Large intestine (tissue), 3 donors: ENCODE measurements at regions not wholly inside any gene's neighbourhood (a gene's known extent, or its start where the extent isn't known, plus 50 kb on each side); places are given as distances from the start of the nearest gene placed in this dataset.

ENCODE experiments used
- DNase-seq, 2 donors: peaks; one replicate each; pipeline versions ENCODE4 v3.0.0 to v3.0.0-alpha.2; 2013
- H3K27ac ChIP-seq: one replicate; pipeline ENCODE4 v1.5.1; 2013; ENCODE audit warnings: low read length
- H3K27me3 ChIP-seq: 2 replicates; pipeline ENCODE4 v1.6.1; 2013; ENCODE audit warnings: low read length; ENCODE audit not compliant: control insufficient read depth, insufficient read depth
- H3K36me3 ChIP-seq: 2 replicates; pipeline ENCODE4 v1.6.1; 2013; ENCODE audit warnings: low read length; ENCODE audit not compliant: control insufficient read depth, insufficient read depth
- H3K4me1 ChIP-seq: one replicate; pipeline ENCODE4 v1.6.1; 2013; ENCODE audit warnings: low read length; ENCODE audit not compliant: control insufficient read depth, insufficient read depth
- H3K4me3 ChIP-seq: one replicate; pipeline ENCODE4 v1.5.1; 2013; ENCODE audit warnings: low read length
- H3K9me3 ChIP-seq: one replicate; pipeline ENCODE4 v1.6.1; 2013; ENCODE audit warnings: mild to moderate bottlenecking, low read depth, low read length, moderate library complexity; ENCODE audit not compliant: control insufficient read depth
- WGBS: methylation state at CpG from one replicate; pipeline ENCODE4 v1.1.5; 2013; ENCODE audit warnings: low lambda C conversion rate; ENCODE audit not compliant: insufficient coverage; 5-methylcytosine and 5-hydroxymethylcytosine counted together

DNA sequence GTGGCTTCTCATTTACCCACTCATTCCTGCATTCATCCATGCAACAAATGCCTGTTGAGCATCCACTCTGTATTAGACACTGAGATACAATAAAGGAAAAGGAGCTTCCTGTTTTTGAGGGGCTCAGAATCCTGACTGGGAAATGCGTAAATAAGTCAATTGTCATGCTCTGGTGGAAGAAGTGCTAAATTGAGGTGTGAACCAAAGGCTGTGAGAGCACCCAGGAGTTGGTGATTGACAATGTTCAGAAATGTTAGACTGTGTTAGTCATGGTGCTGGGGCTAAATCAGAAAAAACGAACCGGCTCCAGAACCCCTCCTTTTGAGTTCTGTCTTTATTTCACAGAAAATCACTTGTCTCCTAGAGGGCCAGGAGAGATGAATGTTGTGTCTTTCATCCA is 558.6 kb upstream of the SGCD start:
- no peaks in the 10 kb centered on the region for H3K9me3 ChIP-seq
- H3K4me3 ChIP-seq = no peak overlapping the region
- H3K4me1 ChIP-seq = no peaks in the 10 kb centered on the region
- DNase-seq = no peak
- no peaks in the 10 kb centered on the region for H3K36me3 ChIP-seq
- H3K27ac ChIP-seq = no peak overlapping the region
- WGBS = no CpG with 5 or more reads among the region's 3 CpGs
- H3K27me3 ChIP-seq = no peaks in the 10 kb centered on the region

DNA sequence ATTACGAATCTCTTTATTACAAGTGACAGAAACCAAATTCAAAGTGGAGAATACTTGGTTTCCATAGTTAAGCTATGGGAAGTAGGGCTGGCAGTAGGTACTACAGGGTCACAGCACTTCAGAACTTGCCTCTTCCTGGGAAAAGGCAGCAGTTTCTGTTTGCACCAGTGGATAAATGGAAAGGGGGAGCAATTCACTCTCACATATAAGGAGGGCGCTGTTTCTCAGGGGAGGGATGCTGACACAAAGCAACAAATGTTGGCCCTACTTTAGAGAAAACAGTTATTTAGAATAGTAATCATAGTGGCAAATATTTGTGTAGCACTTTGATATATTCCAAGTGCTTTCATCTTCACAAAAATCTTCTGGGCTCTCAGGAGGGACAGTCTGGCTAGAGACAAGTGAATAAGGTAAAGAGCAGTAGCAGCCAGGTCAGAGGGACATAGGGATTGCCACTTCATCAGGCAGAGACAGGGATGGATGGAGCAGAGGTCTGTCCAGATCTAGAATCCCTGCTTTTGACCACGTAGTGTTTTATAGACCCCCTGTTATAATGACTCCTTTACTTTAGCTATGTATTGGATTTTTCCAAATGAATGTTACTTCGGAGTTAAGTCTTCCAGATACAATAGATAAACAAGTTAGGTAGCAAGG is 554.8 kb upstream of the SGCD start:
- H3K4me3 ChIP-seq = no peak overlapping the region
- no peak overlapping the region for H3K27ac ChIP-seq
- no peak for DNase-seq
- H3K9me3 ChIP-seq = no peaks in the 10 kb centered on the region
- WGBS = 100% methylated on average over 1 of the region's 4 CpGs
- H3K27me3 ChIP-seq = no peaks in the 10 kb centered on the region
- H3K4me1 ChIP-seq = no peaks in the 10 kb centered on the region
- no peaks in the 10 kb centered on the region for H3K36me3 ChIP-seq

DNA sequence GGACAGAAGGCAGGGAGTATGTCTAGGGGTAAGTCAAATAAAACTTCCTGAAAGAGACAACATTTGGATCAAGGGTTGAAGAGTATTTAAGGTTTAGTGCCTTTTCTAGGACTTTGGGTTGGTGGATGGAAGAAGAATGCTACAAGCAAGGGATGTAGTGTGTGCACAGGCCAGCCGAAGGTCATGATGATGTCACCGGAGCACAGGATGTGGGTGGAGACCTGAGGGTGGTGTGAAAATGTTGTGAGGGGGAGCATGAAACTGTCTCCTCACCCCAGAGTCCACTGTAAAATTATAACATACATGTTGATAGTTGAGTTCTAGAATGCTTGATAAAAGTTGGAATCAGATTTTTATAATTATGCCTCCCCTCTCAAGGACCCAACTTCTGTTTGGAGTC is 553.3 kb upstream of the SGCD start:
- Histone ChIP-seq H3K27me3 (no peaks in the 10 kb centered on the region), H3K4me1 (no peaks in the 10 kb centered on the region), H3K36me3 (no peaks in the 10 kb centered on the region), H3K27ac (no peak overlapping the region), H3K9me3 (no peaks in the 10 kb centered on the region), H3K4me3 (no peak overlapping the region)
- no CpG with 5 or more reads among the region's 2 CpGs for WGBS
- DNase-seq = no peak

DNA sequence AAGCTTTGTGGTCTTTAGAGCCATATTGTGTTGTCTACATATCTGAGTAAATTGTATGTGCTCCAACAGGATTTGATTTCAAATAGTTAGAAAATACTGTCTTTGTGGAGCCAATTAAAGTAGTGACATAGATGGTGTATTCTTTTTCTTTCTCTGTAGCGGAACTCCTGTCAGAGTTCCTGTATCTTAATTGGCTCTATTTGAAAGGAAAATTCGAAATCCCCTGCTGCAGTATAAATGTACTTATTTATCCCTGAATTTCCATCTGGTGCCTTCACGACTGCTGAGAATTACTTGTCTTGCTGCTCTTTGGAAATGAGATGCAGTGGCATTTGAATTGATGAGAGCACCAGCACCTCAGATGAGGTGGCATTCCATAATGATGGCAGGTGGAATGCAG is 546.7 kb upstream of the SGCD start:
- H3K27me3 ChIP-seq = no peaks in the 10 kb centered on the region
- whole genome bisulfite sequencing = 80% methylated on average over 1 of the region's 3 CpGs
- no peaks in the 10 kb centered on the region for H3K4me1 ChIP-seq
- H3K27ac ChIP-seq = no peak overlapping the region
- no peaks in the 10 kb centered on the region for H3K36me3 ChIP-seq
- H3K4me3 ChIP-seq = no peak overlapping the region
- H3K9me3 ChIP-seq = no peaks in the 10 kb centered on the region
- DNase-seq = no peak

DNA sequence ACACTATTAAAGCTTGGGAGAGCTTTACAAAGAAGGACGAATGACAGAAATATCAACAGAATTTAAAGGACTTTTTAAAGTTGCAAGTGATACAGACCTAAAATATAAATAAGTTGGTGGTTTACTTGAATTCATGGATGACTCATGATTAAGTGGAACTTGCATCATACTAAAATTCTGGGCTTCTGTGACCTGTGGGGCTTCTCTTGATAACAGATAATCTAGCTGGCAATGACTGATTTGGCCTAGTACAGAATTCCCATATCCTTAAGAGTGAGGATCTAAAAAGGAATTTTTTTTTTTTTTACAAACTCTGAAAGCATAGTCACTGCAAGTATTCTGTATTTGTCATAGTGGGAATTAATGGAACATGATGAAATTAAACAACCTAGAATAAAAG is 543.7 kb upstream of the SGCD start:
- WGBS = 83% methylated on average over 1 of the region's 1 CpG
- Histone ChIP-seq H3K9me3 (no peaks in the 10 kb centered on the region), H3K36me3 (no peaks in the 10 kb centered on the region), H3K27ac (no peak overlapping the region), H3K4me1 (no peaks in the 10 kb centered on the region), H3K4me3 (no peak overlapping the region), H3K27me3 (no peaks in the 10 kb centered on the region)
- DNase-seq = no peak

DNA sequence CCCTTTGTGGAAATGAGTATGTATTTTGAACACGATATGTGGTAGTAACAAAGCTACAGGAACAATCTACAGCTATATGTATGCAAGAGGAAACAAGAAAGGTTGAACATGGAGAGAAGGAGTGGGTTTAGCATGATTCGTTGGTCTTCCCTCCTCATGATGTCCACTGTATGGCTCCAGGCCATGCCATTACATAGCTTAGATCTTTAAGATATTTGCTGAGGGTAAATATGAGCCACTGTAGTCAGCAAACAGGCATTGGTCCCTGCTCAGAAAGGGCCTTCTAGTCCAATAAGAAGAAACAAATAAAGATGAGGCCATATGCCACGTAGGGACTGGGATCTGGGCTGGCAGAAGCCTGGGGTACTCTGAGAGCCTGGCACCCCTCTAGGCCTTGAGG is 543.2 kb upstream of the SGCD start:
- no peak for DNase-seq
- Histone ChIP-seq H3K27me3 (no peaks in the 10 kb centered on the region), H3K4me1 (no peaks in the 10 kb centered on the region), H3K36me3 (no peaks in the 10 kb centered on the region), H3K27ac (no peak overlapping the region), H3K9me3 (no peaks in the 10 kb centered on the region), H3K4me3 (no peak overlapping the region)
- WGBS = 71% methylated on average over 1 of the region's 3 CpGs

- WGBS = no CpG with 5 or more reads among the region's 1 CpG
- Histone ChIP-seq H3K27ac (no peak overlapping the region), H3K27me3 (no peaks in the 10 kb centered on the region), H3K36me3 (no peaks in the 10 kb centered on the region), H3K9me3 (no peaks in the 10 kb centered on the region), H3K4me3 (no peak overlapping the region), H3K4me1 (no peaks in the 10 kb centered on the region)
- DNase-seq = no peak
Measured at GRCh38 chr5:155786108-155786507, 540.9 kb upstream of the SGCD start.

DNA sequence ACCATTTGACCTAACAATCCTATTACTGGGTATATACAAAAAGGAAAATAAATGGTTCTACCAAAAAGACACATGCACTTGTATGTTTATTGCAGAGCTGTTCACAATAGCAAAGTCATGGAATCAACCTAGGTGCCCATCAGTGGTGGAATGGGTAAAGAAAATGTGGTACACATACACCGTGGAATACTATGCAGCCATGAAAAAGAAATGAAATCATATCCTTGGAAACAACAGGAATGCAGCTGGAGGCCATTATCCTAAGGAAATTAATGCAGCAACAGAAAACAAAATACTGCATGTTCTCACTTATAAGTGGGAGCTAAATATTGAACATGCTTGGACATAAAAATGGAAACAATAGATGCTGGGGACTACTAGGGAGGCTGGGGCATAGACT is 534.1 kb upstream of the SGCD start:
- no peak overlapping the region for H3K4me3 ChIP-seq
- H3K36me3 ChIP-seq = no peaks in the 10 kb centered on the region
- 60% methylated on average over 1 of the region's 1 CpG for WGBS
- DNase-seq = no peak
- no peak overlapping the region for H3K27ac ChIP-seq
- no peaks in the 10 kb centered on the region for H3K4me1 ChIP-seq
- H3K27me3 ChIP-seq = no peaks in the 10 kb centered on the region
- peaks cover 2% of the 10 kb centered on the region for H3K9me3 ChIP-seq

DNA sequence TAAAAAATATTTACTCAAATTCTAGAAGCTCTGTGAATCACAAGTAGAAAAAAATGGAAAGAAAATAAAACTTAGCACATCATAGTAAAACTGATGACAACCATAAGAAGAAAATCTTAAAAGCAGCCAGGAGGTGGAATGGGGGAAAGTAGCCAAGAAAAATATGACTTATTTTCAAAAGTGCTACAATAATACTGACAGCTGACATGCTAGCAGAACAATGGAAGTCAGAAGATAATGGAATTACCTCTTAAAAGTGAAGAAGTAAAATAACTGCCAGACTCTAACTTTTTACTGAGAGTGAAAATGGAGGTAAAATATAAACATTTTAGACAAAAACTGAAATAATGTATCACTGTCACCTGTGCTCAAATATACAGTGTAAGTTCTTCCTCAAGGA is 532.2 kb upstream of the SGCD start:
- no peak overlapping the region for H3K4me3 ChIP-seq
- H3K9me3 ChIP-seq = peaks cover 2% of the 10 kb centered on the region
- DNase-seq = no peak
- no peaks in the 10 kb centered on the region for H3K27me3 ChIP-seq
- H3K27ac ChIP-seq = no peak overlapping the region
- H3K4me1 ChIP-seq = no peaks in the 10 kb centered on the region
- no peaks in the 10 kb centered on the region for H3K36me3 ChIP-seq

DNA sequence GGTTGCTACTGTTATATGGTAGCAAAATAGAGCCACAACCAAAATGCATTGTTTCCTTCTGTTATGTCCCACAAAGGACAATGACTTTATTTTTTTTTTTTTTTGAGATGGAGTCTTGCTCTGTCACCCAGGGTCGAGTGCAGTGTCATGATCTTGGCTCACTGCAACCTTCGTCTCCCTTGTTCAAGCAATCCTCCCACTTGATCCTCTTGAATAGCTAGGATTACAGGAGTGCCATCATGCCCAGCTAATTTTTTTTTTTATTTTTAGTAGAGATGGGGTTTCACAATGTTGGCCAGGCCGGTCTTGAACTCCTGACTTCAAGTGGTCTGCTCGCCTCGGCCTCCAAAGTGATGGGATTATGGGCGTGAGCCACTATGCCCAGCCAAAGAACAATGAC is 527.7 kb upstream of the SGCD start:
- Histone ChIP-seq H3K4me3 (no peak overlapping the region), H3K9me3 (no peaks in the 10 kb centered on the region), H3K27ac (no peak overlapping the region), H3K36me3 (no peaks in the 10 kb centered on the region), H3K4me1 (no peaks in the 10 kb centered on the region), H3K27me3 (no peaks in the 10 kb centered on the region)
- no peak for DNase-seq
- 100% methylated on average over 1 of the region's 6 CpGs for WGBS

DNA sequence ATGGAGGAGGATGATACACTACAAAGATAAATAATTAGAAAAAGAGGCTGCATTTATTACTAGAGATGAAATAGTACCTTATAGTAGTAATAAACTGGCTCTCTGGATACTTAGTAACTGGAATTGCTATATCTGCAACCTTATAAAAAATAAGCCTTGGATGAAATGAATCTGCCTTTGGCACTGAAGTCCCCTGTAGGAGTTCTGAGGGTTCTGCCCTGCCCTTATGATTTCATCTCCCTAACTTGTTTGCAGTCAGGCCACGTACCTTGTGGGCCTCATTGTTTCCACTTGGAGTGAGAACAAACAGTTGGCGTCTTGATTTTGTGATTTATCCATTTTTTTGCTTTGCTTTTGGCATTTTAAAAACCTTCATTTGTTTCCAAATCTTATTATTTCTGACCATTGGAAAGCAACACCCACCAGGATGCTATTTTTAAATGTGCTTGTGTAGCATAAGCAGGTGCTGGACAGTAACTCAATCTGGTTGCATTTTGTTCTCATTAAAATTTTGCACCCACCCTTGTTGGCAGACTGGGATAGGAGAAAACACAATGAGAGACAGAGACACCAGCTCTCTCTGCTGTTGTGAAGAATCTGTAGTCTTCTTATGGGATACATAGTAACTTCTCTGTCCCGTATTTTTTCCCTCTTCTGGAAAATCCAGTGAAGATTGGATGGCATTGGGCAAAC is 518.9 kb upstream of the SGCD start:
- H3K4me1 ChIP-seq = no peaks in the 10 kb centered on the region
- H3K27me3 ChIP-seq = no peaks in the 10 kb centered on the region
- no peaks in the 10 kb centered on the region for H3K9me3 ChIP-seq
- no peaks in the 10 kb centered on the region for H3K36me3 ChIP-seq
- H3K4me3 ChIP-seq = no peak overlapping the region
- H3K27ac ChIP-seq = no peak overlapping the region
- DNase-seq = no peak
- 71% methylated on average over 1 of the region's 3 CpGs for WGBS
